ENCODE measurements at regions not wholly inside any gene's neighbourhood (a gene's known extent, or its start where the extent isn't known, plus 50 kb on each side); places are given as distances from the start of the nearest gene placed in this dataset.
"Not testable (repeated sequence)": the region's sequence is repeated elsewhere in the genome, so short reads cannot be mapped to it uniquely, and the experiment has no call there.

GRCh38 chr15:69912116-69912515, 185.6 kb downstream of the TLE3 start:
- DNase-seq (ENCODE audit: extremely low spot score, insufficient read length, low read depth) = no peak
- no peak for FAIRE-seq

GRCh38 chr15:69914040-69914439, 183.7 kb downstream of the TLE3 start:
- no peak for FAIRE-seq
- DNase-seq (ENCODE audit: extremely low spot score, insufficient read length, low read depth) = no peak

GRCh38 chr15:69914960-69915359, 182.8 kb downstream of the TLE3 start:
- FAIRE-seq = no peak
- no peak for DNase-seq (ENCODE audit: extremely low spot score, insufficient read length, low read depth)

GRCh38 chr15:69916169-69916785, 181.4 kb downstream of the TLE3 start:
- FAIRE-seq = no peak
- no peak for DNase-seq (ENCODE audit: extremely low spot score, insufficient read length, low read depth)

- FAIRE-seq = no peak
- DNase-seq (ENCODE audit: extremely low spot score, insufficient read length, low read depth) = no peak
Observed at GRCh38 chr15:69917056-69917455, 180.7 kb downstream of the TLE3 start.

- DNase-seq (ENCODE audit: extremely low spot score, insufficient read length, low read depth) (no peak), FAIRE-seq (no peak)
Observed at GRCh38 chr15:69919816-69920215, 177.9 kb downstream of the TLE3 start.

GRCh38 chr15:69920221-69920620, 177.5 kb downstream of the TLE3 start:
- no peak for DNase-seq (ENCODE audit: extremely low spot score, insufficient read length, low read depth)
- FAIRE-seq = no peak

- DNase-seq (ENCODE audit: extremely low spot score, insufficient read length, low read depth) (no peak), FAIRE-seq (peak; percentile 78)
Observed at GRCh38 chr15:69921626-69922619, 175.8 kb downstream of the TLE3 start.

- no peak for DNase-seq (ENCODE audit: extremely low spot score, insufficient read length, low read depth)
- FAIRE-seq = no peak
Observed at GRCh38 chr15:69924531-69924930, 173.2 kb downstream of the TLE3 start.

GRCh38 chr15:69926006-69926405, 171.7 kb downstream of the TLE3 start:
- FAIRE-seq (no peak), DNase-seq (ENCODE audit: extremely low spot score, insufficient read length, low read depth) (no peak)

- FAIRE-seq (no peak), DNase-seq (ENCODE audit: extremely low spot score, insufficient read length, low read depth) (no peak)
Observed at GRCh38 chr15:69926721-69927120, 171.0 kb downstream of the TLE3 start.

GRCh38 chr15:69928890-69929289, 168.8 kb downstream of the TLE3 start:
- FAIRE-seq; DNase-seq (ENCODE audit: extremely low spot score, insufficient read length, low read depth): not testable (repeated sequence)

GRCh38 chr15:69929905-69930630, 167.6 kb downstream of the TLE3 start:
- DNase-seq (ENCODE audit: extremely low spot score, insufficient read length, low read depth) (no peak), FAIRE-seq (no peak)

GRCh38 chr15:69930754-69931153, 167.0 kb downstream of the TLE3 start:
- no peak for DNase-seq (ENCODE audit: extremely low spot score, insufficient read length, low read depth)
- no peak for FAIRE-seq

- no peak for FAIRE-seq
- no peak for DNase-seq (ENCODE audit: extremely low spot score, insufficient read length, low read depth)
Observed at GRCh38 chr15:69931156-69931555, 166.6 kb downstream of the TLE3 start.

GRCh38 chr15:69934607-69935006, 163.1 kb downstream of the TLE3 start:
- FAIRE-seq = no peak
- DNase-seq (ENCODE audit: extremely low spot score, insufficient read length, low read depth) = no peak

- DNase-seq (ENCODE audit: extremely low spot score, insufficient read length, low read depth) (no peak), FAIRE-seq (no peak)
Observed at GRCh38 chr15:69939513-69940440, 157.9 kb downstream of the TLE3 start.

- DNase-seq (ENCODE audit: extremely low spot score, insufficient read length, low read depth) (no peak), FAIRE-seq (no peak)
Observed at GRCh38 chr15:69940441-69941300, 157.0 kb downstream of the TLE3 start.

GRCh38 chr15:69941301-69941605, 156.5 kb downstream of the TLE3 start:
- FAIRE-seq = no peak

More at GRCh38 chr15:69941301-69941605, 156.5 kb downstream of the TLE3 start:
- DNase-seq (ENCODE audit: extremely low spot score, insufficient read length, low read depth) = no peak
